Fibroblast of villous mesenchyme (primary cell): ENCODE measurements at regions not wholly inside any gene's neighbourhood (a gene's known extent, or its start where the extent isn't known, plus 50 kb on each side); places are given as distances from the start of the nearest gene placed in this dataset.

ENCODE experiments used
- DNase-seq: peaks from one replicate; pipeline ENCODE4 v3.0.0-alpha.2; 2010; ENCODE audit warnings: low read depth
- H3K4me3 ChIP-seq: 2 replicates; pipeline ENCODE4 v1.5.1; 2011; ENCODE audit warnings: low read depth, mild to moderate bottlenecking, low read length
- TF ChIP-seq, protein P1 (sequence below): IDR thresholded peaks from 2 replicates; pipeline ENCODE4 v1.5.1; 2012; ENCODE audit warnings: low read depth, mild to moderate bottlenecking, low read length; ENCODE audit not compliant: insufficient read depth

DNA sequence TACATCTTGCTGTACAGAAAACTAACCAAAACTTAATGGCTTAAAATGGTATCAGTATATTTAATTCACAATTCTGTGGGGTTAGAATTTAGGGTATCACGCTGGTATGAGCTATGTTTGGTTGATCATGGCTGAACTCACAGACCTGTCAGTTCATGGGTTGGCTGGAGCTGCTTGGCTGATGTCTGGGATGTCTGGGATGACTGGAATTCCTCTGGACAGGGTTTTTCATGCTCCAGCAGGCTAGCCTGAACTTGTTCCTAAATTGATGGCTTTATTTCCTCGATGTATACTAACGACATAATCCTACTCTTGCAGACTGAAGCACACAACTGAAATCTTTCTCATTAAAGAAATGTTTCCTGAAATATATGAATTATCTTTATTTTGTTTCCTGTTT is 338.9 kb upstream of the GBE1 start:
- no peak for DNase-seq
- H3K4me3 ChIP-seq = no peak overlapping the region
- TF ChIP-seq, protein P1, sequence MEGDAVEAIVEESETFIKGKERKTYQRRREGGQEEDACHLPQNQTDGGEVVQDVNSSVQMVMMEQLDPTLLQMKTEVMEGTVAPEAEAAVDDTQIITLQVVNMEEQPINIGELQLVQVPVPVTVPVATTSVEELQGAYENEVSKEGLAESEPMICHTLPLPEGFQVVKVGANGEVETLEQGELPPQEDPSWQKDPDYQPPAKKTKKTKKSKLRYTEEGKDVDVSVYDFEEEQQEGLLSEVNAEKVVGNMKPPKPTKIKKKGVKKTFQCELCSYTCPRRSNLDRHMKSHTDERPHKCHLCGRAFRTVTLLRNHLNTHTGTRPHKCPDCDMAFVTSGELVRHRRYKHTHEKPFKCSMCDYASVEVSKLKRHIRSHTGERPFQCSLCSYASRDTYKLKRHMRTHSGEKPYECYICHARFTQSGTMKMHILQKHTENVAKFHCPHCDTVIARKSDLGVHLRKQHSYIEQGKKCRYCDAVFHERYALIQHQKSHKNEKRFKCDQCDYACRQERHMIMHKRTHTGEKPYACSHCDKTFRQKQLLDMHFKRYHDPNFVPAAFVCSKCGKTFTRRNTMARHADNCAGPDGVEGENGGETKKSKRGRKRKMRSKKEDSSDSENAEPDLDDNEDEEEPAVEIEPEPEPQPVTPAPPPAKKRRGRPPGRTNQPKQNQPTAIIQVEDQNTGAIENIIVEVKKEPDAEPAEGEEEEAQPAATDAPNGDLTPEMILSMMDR = no peak

DNA sequence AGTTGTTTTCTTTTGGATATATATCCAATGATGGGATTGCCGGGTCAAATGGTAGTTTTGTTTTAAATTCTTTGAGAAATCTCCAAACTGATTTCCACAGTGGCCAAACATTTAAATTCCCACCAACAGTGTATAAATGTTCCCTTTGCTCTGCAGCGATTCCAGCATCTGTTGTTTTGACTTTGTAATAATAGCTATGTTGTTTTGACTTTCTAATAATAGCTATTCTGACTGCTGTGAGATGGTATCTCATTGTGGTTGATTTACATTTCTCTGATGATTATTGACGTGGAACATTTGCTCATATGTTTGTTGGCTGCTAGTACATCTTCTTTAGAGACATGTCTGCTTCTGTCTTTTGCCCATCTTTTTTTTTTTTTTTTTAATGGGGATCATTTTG is 332.2 kb upstream of the GBE1 start:
- H3K4me3 ChIP-seq = no peak overlapping the region
- DNase-seq = peak; percentile 67
- TF ChIP-seq, protein P1 = no peak

- no peak overlapping the region for H3K4me3 ChIP-seq
- no peak for DNase-seq
- TF ChIP-seq, protein P1 = no peak
These were observed 327.3 kb upstream of the GBE1 start for GRCh38 chr3:82088749-82089148.

DNA sequence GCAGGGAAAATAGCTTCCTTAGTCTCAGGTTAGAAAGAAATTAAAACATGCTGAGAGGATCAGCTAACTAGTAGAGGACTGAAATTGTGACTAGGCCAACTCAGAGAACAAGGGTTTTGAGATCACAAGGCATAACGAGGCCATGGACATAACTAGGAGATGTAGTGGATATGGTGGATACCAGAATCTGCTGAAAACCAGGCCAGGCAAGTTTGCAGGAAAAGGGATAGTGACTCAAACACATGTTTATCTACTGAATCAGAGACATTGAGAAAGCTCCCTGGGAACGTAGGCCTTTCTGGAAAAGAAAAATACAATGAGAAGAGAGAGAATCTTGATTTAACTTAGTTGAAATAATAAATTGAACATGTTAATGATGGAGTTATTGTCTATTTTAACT is 326.5 kb upstream of the GBE1 start:
- TF ChIP-seq, protein P1 = no peak
- no peak overlapping the region for H3K4me3 ChIP-seq
- peak; percentile 66 for DNase-seq

DNA sequence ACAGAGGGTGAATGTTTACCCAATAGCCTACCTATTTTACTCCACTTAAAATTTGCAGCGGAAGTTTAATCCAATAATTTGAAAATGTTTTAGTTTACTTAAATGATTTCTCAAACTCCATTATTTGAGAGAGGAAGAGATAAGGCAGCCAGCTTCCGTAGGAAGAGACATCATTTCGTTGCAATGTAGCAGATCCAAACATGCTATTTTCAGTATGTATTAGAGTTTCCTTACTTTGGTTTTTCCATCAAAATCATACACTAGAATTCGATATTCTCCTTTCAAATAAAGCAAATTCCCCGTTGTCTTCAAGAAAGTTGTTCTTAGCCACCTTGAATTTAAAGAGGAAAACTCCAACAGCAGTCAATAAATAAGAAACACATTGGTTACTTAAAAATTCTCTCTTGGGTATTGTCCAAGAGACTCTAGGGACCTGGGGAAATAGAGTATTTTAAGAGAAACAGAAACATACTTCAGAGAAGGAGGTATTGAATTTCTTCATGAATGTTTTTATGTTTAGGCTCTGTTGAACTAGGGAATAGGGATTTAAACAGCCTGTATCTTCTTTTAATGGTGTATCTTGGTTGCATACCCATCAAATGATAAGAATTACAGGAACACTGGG is 324.5 kb upstream of the GBE1 start:
- no peak overlapping the region for H3K4me3 ChIP-seq
- TF ChIP-seq, protein P1 = no peak
- DNase-seq = no peak

DNA sequence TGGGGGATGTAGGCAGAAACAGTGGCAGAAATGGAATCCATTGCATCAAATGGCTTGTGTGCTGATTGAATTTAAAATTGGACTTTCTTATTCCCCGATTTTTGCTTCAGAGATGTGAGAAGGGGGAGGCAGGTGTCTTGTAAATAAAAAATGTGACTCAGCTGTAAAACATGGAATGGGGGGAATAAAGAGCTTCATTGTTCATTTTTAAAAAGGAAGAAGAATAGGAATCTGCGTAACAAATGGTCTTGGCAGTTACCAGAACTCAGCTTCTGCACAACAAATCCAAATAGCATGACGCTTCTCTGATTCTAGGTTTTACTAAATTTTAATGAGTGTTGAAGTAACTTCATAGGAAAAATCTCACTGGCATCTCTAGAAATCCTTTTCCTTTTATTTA is 323.9 kb upstream of the GBE1 start:
- TF ChIP-seq, protein P1 = no peak
- no peak overlapping the region for H3K4me3 ChIP-seq
- DNase-seq = no peak

- no peak for DNase-seq
- H3K4me3 ChIP-seq = no peak overlapping the region
- TF ChIP-seq, protein P1 = no peak
These were observed 323.4 kb upstream of the GBE1 start for GRCh38 chr3:82084824-82085223.
